ENCODE measurements at regions not wholly inside any gene's neighbourhood (a gene's known extent, or its start where the extent isn't known, plus 50 kb on each side); places are given as distances from the start of the nearest gene placed in this dataset.

DNA sequence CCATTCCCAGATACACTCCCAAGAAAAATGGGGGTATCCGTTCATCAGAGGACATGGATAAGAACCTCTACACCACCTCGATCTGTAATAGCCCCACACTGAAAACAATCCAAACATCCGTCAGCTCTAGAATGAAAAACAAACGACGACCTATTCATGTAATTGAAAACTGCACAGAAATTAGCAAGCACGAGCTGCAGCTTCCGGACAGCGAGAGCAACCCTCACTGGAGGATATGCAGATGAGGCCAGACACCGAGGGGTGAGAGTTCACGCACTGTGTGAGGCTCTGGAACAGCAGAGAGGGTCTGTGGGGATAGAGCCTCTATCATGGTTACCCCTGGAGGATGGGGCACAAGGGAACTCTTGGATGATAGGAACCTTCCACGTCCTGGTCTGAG is 143.9 kb upstream of the NCOR2 start:
- Histone ChIP-seq H3K9ac (ENCODE audit: extremely low read depth, low read length, poor library complexity, severe bottlenecking) (no peak overlapping the region), H3K36me3 (ENCODE audit: control insufficient read depth, insufficient read depth, low read length) (no peaks in the 10 kb centered on the region), H3K4me3 (ENCODE audit: low read length) (no peak overlapping the region), H3K9me3 (ENCODE audit: control insufficient read depth, low read length) (no peaks in the 10 kb centered on the region), H3K4me1 (ENCODE audit: control insufficient read depth, insufficient read depth, low read length) (no peaks in the 10 kb centered on the region), H3K27me3 (ENCODE audit: control insufficient read depth, insufficient read depth, low read length, poor library complexity, severe bottlenecking) (no peaks in the 10 kb centered on the region), H3K27ac (ENCODE audit: low read depth, low read length) (no peak overlapping the region)
- Mint-ChIP-seq H3K27ac (no peak overlapping the region), H3K4me1 (peaks cover 7% of the 10 kb centered on the region), H3K9me3 (peaks cover 7% of the 10 kb centered on the region), H3K36me3 (ENCODE audit: low read depth) (no peaks in the 10 kb centered on the region), H3K27me3 (ENCODE audit: insufficient read depth) (no peaks in the 10 kb centered on the region), H3K4me3 (no peak overlapping the region)
- 76 to 89% methylated on average over 8 to 11 of the region's 11 CpGs for WGBS, 2 experiments (ENCODE audit: insufficient coverage in 1 of 2, insufficient read length in 1 of 2)
- no peak for DNase-seq
- TF ChIP-seq, protein P1, sequence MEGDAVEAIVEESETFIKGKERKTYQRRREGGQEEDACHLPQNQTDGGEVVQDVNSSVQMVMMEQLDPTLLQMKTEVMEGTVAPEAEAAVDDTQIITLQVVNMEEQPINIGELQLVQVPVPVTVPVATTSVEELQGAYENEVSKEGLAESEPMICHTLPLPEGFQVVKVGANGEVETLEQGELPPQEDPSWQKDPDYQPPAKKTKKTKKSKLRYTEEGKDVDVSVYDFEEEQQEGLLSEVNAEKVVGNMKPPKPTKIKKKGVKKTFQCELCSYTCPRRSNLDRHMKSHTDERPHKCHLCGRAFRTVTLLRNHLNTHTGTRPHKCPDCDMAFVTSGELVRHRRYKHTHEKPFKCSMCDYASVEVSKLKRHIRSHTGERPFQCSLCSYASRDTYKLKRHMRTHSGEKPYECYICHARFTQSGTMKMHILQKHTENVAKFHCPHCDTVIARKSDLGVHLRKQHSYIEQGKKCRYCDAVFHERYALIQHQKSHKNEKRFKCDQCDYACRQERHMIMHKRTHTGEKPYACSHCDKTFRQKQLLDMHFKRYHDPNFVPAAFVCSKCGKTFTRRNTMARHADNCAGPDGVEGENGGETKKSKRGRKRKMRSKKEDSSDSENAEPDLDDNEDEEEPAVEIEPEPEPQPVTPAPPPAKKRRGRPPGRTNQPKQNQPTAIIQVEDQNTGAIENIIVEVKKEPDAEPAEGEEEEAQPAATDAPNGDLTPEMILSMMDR (conservative IDR thresholded peaks at IDR 0.05): no peak

DNA sequence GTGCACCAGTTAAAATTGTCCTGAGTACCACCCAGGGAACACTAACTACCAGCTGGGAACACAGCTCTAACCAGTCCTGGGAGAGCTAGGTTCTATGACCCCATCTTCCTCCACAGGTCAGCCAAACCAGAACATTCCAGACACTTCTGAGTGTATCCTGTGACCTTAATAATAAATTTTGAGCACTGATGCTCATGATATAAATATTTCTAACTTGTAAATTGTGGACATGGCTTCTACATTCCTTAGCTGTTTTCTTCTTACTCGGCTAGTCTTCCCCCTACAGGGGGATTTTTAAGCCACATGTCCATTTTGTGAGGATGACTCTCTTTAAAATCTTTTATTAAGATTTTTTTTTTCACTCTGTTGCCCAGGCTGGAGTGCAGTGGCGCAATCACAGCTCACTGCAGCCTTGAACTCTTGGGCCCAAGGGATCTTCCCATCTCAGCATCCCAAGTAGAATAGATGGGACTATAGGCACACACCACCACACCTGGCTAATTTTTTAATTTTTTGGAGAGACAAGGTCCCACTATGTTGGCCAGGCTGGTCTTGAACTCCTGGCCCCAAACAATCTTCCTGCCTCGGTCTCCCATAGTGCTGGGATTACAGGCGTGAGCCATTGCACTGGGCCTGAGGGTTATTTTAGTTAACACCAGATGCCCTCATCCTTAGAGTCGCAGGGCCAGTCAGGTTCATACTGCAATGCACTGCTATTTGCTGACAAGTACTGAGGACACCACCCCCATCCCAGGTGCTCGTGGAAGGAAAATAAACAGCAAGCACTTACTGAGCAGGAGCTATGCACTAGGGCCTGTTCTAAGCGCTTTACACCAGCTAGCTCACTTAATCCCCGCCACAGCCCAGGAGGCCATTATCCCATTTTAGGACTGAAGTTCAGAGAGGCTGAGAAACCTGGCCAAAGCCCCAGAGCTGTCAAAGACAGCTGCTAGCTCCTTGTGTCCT is 142.6 kb upstream of the NCOR2 start:
- 88 to 93% methylated on average over 7 to 8 of the region's 8 CpGs for WGBS, 2 experiments (ENCODE audit: insufficient coverage in 1 of 2, insufficient read length in 1 of 2)
- TF ChIP-seq, protein P1 (conservative IDR thresholded peaks at IDR 0.05): peak; percentile 47
- H3K27me3 ChIP-seq (ENCODE audit: control insufficient read depth, insufficient read depth, low read length, poor library complexity, severe bottlenecking): no peaks in the 10 kb centered on the region
- DNase-seq: no peak
- Mint-ChIP-seq H3K27me3 (ENCODE audit: insufficient read depth) (no peaks in the 10 kb centered on the region), H3K4me3 (no peak overlapping the region), H3K27ac (no peak overlapping the region), H3K36me3 (ENCODE audit: low read depth) (no peaks in the 10 kb centered on the region), H3K4me1 (peaks cover 4% of the 10 kb centered on the region), H3K9me3 (peaks cover 7% of the 10 kb centered on the region)
- no peak overlapping the region for H3K9ac ChIP-seq (ENCODE audit: extremely low read depth, low read length, poor library complexity, severe bottlenecking)
- H3K27ac ChIP-seq (ENCODE audit: low read depth, low read length): no peak overlapping the region
- H3K36me3 ChIP-seq (ENCODE audit: control insufficient read depth, insufficient read depth, low read length): no peaks in the 10 kb centered on the region
- H3K9me3 ChIP-seq (ENCODE audit: control insufficient read depth, low read length): no peaks in the 10 kb centered on the region
- H3K4me3 ChIP-seq (ENCODE audit: low read length): no peak overlapping the region
- H3K4me1 ChIP-seq (ENCODE audit: control insufficient read depth, insufficient read depth, low read length): no peaks in the 10 kb centered on the region

DNA sequence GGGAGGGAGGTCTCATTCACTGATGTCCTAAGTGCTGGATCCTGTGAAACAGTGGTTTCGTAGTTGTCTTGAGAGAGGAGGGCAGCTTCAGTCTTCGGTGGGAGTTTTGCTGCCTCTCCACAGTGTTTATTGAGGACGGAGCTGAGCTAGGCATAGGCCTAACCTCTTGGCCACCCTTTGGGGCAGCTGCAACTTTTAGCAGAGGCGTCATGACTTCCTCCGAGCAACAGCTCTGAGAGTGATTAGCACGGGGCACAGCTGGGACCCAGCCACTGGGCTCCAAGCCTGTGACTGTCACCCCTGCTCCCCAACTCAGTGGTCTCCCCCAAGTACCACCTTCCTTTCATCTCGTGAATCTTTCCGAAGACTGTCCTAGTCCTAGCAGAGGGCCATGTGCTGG is 139.9 kb upstream of the NCOR2 start:
- H3K27me3 ChIP-seq (ENCODE audit: control insufficient read depth, insufficient read depth, low read length, poor library complexity, severe bottlenecking): no peaks in the 10 kb centered on the region
- Mint-ChIP-seq H3K9me3 (peaks cover 7% of the 10 kb centered on the region), H3K4me3 (no peak overlapping the region), H3K27ac (no peak overlapping the region), H3K36me3 (ENCODE audit: low read depth) (no peaks in the 10 kb centered on the region), H3K4me1 (peaks cover 4% of the 10 kb centered on the region), H3K27me3 (ENCODE audit: insufficient read depth) (no peaks in the 10 kb centered on the region)
- no peak overlapping the region for H3K4me3 ChIP-seq (ENCODE audit: low read length)
- H3K27ac ChIP-seq (ENCODE audit: low read depth, low read length): no peak overlapping the region
- no peaks in the 10 kb centered on the region for H3K4me1 ChIP-seq (ENCODE audit: control insufficient read depth, insufficient read depth, low read length)
- WGBS, 2 experiments (ENCODE audit: insufficient coverage in 1 of 2, insufficient read length in 1 of 2): 92 to 95% methylated on average over 4 to 8 of the region's 8 CpGs
- no peak for DNase-seq
- no peak overlapping the region for H3K9ac ChIP-seq (ENCODE audit: extremely low read depth, low read length, poor library complexity, severe bottlenecking)
- no peaks in the 10 kb centered on the region for H3K9me3 ChIP-seq (ENCODE audit: control insufficient read depth, low read length)
- H3K36me3 ChIP-seq (ENCODE audit: control insufficient read depth, insufficient read depth, low read length): no peaks in the 10 kb centered on the region
- TF ChIP-seq, protein P1 (conservative IDR thresholded peaks at IDR 0.05): no peak

Measured in endodermal cell (in vitro differentiated cells).